HFFc6 (cell line): ENCODE measurements at regions not wholly inside any gene's neighbourhood (a gene's known extent, or its start where the extent isn't known, plus 50 kb on each side); places are given as distances from the start of the nearest gene placed in this dataset.

ENCODE experiments used
- DNase-seq: peaks from one replicate; pipeline ENCODE4 v3.0.0-alpha.2; 2018
- H3K27ac Mint-ChIP-seq: 2 replicates; pipeline ENCODE4 v1.8.0; 2020; ENCODE audit warnings: mild to moderate bottlenecking, mixed read lengths
- H3K27me3 Mint-ChIP-seq: 2 replicates; pipeline ENCODE4 v1.8.0; 2021; ENCODE audit warnings: mild to moderate bottlenecking, moderate library complexity, mixed read lengths; ENCODE audit not compliant: insufficient read depth
- H3K36me3 Mint-ChIP-seq: 2 replicates; pipeline ENCODE4 v1.8.0; 2021; ENCODE audit warnings: low read depth, mixed read lengths
- H3K4me1 Mint-ChIP-seq: 2 replicates; pipeline ENCODE4 v1.8.0; 2020; ENCODE audit warnings: low read depth, mixed read lengths
- H3K4me3 Mint-ChIP-seq: 2 replicates; pipeline ENCODE4 v1.8.0; 2020; ENCODE audit warnings: mild to moderate bottlenecking, moderate library complexity, mixed read lengths
- H3K9me3 Mint-ChIP-seq: 2 replicates; pipeline ENCODE4 v1.8.0; 2020; ENCODE audit warnings: mild to moderate bottlenecking, mixed read lengths
- CTCF ChIP-seq: fragments of 200-600 bp; sonication (generic); IDR thresholded peaks from 2 replicates; pipeline ENCODE4 v1.5.0; 2021; ENCODE audit warnings: antibody characterized with exemption, mild to moderate bottlenecking

GRCh38 chr11:19344661-19345518 lies 104.1 kb upstream of the E2F8 start:
- Mint-ChIP-seq H3K27ac (no peak overlapping the region), H3K27me3 (peaks cover 73% of the 10 kb centered on the region), H3K36me3 (peaks cover 5% of the 10 kb centered on the region), H3K4me1 (peaks cover 16% of the 10 kb centered on the region; the same call in 1 of the 2 replicates), H3K9me3 (no peaks in the 10 kb centered on the region; the same call in 1 of the 2 replicates), H3K4me3 (no peak overlapping the region)
- DNase-seq, result no peak
- no peak for TF ChIP-seq CTCF

GRCh38 chr11:19342036-19342435 lies 101.3 kb upstream of the E2F8 start:
- no peak for DNase-seq
- TF ChIP-seq CTCF, result no peak
- H3K27me3 Mint-ChIP-seq, result peaks cover 77% of the 10 kb centered on the region
- H3K4me3 Mint-ChIP-seq, result no peak overlapping the region
- no peaks in the 10 kb centered on the region; the same call in 1 of the 2 replicates for H3K9me3 Mint-ChIP-seq
- peaks cover 11% of the 10 kb centered on the region; the same call in 1 of the 2 replicates for H3K4me1 Mint-ChIP-seq
- peaks cover 5% of the 10 kb centered on the region for H3K36me3 Mint-ChIP-seq
- H3K27ac Mint-ChIP-seq, result no peak overlapping the region

- H3K4me3 Mint-ChIP-seq, result no peak overlapping the region
- H3K36me3 Mint-ChIP-seq, result no peaks in the 10 kb centered on the region
- no peaks in the 10 kb centered on the region for H3K4me1 Mint-ChIP-seq
- no peak for TF ChIP-seq CTCF
- no peaks in the 10 kb centered on the region for H3K9me3 Mint-ChIP-seq
- peaks cover 61% of the 10 kb centered on the region for H3K27me3 Mint-ChIP-seq
- H3K27ac Mint-ChIP-seq, result no peak overlapping the region
- no peak for DNase-seq
These were observed 97.6 kb upstream of the E2F8 start for GRCh38 chr11:19338375-19338774.

GRCh38 chr11:19337779-19338178 lies 97.0 kb upstream of the E2F8 start:
- no peak overlapping the region for H3K4me3 Mint-ChIP-seq
- no peak for TF ChIP-seq CTCF
- no peaks in the 10 kb centered on the region for H3K36me3 Mint-ChIP-seq
- no peaks in the 10 kb centered on the region for H3K9me3 Mint-ChIP-seq
- no peaks in the 10 kb centered on the region for H3K4me1 Mint-ChIP-seq
- peaks cover 58% of the 10 kb centered on the region for H3K27me3 Mint-ChIP-seq
- no peak overlapping the region for H3K27ac Mint-ChIP-seq
- DNase-seq, result no peak

GRCh38 chr11:19336331-19336730 lies 95.6 kb upstream of the E2F8 start:
- TF ChIP-seq CTCF, result no peak
- no peaks in the 10 kb centered on the region for H3K9me3 Mint-ChIP-seq
- DNase-seq, result no peak
- no peak overlapping the region for H3K27ac Mint-ChIP-seq
- H3K27me3 Mint-ChIP-seq, result peaks cover 50% of the 10 kb centered on the region
- no peak overlapping the region for H3K4me3 Mint-ChIP-seq
- H3K36me3 Mint-ChIP-seq, result no peaks in the 10 kb centered on the region
- no peaks in the 10 kb centered on the region for H3K4me1 Mint-ChIP-seq
